COLO668 (cell line): ENCODE measurements at regions not wholly inside any gene's neighbourhood (a gene's known extent, or its start where the extent isn't known, plus 50 kb on each side); places are given as distances from the start of the nearest gene placed in this dataset.

Experiments used
- DNase-seq: peaks from one replicate; lab custom pipeline; 2025; ENCODE audit not compliant: unreplicated experiment; lab: John Stamatoyannopoulos, UW

DNA sequence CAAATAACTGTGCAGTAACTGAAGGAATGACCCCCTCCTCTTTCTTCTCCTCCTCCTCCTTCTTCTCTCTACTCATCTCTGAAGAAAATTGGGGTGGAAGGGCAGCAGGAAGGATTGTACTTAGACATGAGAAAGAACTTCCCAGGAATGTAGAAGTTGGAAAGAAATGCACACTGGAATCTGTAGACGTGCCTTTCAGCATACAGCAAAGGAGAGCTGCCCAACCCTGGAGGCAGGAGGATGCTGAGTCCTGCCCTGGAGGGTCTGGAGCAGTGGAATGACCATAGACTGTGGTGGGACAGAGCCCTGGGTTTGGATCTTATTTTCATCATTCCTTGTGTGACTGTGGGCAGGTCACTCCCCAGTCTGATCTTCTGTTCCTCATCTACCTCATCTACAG lies 80.1 kb downstream of the PJA1 start:
- DNase-seq: no peak

DNA sequence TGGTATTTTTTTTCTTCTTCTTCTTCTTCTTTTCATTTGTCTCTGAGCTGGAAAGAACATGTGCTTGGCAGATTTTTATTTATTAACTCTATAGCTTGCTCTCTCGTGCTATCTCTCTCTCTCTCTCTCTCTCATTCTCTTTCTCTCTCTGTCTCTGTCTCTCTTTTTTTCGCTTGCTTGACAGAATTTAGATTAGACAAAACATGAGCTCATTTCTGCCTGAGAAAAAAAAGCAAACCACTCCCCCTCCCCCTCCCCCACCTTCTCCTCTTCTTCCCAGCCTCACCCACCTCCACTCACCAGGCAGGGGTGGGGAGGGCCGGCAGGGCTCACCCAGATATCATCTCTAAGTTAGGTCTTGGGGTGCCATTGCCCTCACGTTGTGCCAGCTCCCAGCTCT lies 81.5 kb downstream of the PJA1 start:
- no peak for DNase-seq

DNA sequence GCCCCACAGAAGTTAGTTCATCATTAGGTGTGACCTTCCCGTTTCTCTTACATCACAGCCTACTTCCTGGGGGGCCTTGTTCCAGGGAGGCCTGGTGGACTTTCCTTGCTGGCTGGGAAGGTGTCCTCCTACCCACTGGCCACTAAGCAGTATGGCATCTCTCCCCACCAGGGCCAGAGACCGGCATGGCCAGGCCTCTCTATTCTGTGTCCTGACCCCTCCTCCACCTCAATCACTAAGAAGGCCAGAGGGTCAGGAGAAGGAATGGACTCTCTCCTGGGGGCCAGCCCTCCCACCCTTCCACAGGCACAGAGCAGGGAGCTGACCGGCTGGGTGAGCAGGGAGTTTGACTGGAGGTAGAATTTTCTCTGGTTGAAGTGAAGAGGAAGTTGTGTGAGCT lies 81.9 kb downstream of the PJA1 start:
- DNase-seq: no peak

DNA sequence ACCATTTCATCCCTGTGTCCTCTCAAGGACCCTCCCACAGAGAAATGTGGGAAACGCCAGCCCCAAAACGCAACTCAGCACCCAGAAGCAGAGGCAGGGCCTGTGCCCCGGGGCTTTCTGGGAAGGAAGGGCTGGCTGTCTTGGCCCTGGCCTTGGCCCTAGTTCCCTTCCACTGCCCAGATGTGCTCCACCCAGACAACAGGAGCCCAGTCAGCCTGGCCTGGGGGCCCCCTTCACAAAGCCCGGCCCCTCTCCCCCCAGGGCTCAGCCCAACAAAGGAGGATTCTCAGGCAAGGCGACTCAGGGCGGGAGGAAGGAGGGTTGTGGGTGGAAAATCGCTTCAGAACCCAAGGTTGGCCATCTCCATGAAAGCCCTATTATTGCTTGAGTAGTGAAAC lies 82.5 kb downstream of the PJA1 start:
- DNase-seq: no peak

DNA sequence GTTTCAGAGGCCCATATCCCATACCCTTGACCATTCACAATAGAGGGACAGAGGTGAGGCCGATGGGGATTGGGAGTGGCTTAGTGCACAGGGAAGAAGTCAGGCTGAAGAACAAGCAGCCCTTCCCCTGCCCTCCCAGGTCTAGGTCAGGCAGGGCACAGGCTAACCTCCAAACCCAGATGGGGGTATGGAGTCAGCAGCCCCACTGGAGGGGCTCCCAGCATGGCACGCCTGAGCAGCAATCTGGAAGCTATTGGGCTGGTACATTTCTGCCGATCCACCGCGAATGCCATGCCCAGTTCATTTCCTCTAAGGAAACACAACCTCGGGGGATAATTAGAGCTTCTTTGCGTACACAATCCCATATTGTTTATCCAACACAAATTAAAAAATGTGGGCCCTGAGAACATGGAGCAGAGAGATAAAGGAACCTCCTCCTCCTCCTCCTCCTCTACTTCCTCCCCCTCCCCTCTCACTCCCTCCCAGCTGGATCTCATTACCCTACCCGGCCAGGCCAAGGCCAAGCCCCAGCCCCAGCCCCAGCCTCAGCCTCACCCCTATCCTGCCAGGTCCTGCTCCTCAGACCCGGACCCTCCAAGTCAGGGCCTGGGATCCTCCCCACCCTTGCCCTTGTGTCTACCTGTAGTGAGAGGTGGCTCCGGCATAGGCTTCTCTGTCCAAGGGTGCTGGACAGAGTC lies 83.0 kb downstream of the PJA1 start:
- no peak for DNase-seq

DNA sequence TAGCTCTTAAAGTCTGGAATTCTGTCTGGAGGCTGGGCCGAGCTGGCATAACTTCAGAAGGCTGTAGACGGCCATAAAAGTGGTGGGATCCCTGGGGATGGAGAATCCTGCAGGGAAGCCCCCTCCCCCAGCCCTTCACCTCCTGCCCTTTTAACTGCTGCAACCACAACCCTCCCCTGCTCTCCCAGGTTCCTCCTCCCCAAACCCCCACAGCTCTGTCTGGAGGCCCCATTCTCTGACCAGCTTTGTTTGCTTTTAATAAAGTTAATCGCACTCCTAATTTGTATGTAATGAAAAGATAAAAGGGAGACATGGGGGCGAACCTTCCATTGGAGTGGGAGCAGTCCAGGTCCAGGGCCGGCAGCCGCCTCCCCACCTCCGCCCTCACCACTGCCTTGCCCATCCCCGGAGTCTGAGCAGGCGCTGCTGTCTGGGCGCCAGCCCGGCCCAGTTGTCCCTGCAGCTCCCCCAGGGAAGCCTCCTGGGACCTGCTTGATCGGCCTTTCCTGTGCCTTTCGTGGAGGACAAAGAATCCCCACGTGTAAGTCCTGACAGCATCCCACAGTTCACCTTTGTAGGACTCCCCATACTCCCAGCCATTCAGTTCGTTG lies 84.3 kb downstream of the PJA1 start:
- no peak for DNase-seq

DNA sequence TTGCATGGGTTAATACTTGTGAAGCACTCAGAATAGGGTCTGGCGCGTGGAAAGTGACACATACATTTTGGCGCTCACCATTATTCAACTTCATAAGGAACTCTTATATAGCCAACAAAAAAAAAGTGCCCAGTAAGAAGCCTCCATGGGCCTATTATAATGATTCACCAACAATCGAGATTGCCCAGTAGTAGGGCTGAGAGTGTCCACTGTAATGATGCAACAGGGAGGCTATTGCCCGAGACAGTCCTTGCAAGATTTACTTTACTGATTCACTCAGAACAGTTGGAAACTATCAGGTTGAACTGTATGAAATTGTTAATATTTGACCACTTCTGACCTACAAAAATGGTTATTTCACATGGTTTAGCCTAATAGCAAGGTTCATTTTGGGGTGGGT lies 86.0 kb downstream of the PJA1 start:
- no peak for DNase-seq

DNA sequence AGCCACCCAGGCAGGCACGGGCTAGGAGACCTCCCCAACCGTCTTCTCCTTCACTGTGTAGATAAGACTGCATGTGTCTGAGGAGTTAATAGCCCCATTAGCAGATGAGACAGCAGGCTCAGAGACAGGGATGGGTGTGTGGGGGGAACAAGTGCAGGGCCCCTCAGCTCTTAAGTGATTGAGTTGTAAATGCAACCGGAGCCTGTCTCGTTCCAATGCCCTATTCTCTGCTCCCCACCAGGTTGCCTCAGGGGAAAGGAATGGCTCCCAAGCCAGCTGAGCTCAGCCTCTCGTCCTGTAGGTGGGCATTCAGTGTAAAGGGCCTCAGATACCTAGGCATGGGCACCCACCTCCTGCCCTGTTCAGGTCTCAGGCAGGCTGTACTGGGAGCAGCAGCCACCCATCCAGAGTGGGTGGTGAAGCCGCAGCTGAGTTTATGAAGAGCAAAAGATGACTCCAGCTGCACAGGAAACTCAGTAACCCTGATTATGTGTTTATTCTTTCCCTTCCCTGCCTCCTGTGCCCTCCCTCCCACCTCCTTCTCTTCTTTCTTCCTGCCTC lies 87.3 kb downstream of the PJA1 start:
- DNase-seq: no peak

DNA sequence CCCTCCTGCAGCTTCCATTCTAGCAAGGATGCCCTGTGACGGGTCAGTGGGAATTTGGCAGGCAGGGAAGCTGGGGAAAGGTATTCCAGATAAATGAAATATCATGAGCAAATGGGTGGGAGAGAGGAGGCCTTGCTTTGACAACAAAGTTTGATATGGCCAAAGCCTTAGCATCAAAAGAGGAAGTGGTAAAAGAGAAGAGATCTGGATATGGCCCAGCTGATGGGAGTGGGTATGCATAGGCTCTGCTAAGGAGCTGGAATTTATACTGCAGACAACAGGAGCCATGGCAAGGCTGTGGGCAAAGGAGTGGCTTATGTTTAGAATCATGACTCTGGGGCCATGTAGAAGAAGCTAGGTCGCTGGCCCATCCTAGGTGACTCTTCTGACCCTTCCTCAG lies 89.2 kb downstream of the PJA1 start:
- no peak for DNase-seq

DNA sequence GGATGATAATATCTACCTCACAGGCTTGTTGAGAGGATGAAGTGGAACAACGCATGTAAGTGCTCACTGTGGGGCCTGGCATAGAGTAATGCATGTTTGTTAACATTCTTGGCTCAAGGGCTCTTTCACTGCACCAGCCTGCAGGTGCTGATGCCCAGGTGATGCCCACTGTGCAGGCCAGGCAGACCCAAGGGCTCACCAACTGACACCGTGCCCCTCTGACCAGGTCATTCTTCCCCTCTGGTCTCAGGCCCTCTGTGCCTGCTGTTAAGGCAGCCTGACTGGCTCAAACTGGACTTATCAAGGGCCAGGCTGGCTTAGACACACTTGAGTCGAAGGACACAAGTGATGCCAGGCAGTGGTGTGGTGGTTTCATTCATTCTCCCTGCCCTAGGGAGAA lies 90.5 kb downstream of the PJA1 start:
- no peak for DNase-seq

DNA sequence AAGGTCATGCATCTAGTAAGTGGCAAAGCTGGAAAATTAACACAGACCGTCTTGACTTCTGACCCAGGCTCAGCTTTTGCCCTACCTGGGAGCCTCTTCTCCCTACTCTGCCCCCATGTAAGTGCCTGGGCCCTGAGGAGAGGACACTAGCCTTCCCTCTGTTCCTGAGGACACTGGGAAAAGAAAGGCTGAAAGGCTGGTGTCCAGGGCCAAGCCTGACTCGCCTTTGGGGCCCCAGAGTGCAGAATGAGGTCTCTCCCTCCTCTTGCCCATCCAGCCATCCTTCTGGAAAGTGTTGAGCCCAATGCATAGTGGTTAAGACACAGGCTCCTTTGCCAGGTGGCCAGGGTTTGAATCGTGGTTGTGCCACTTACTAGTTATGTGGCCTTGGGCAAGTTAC lies 91.5 kb downstream of the PJA1 start:
- no peak for DNase-seq

DNA sequence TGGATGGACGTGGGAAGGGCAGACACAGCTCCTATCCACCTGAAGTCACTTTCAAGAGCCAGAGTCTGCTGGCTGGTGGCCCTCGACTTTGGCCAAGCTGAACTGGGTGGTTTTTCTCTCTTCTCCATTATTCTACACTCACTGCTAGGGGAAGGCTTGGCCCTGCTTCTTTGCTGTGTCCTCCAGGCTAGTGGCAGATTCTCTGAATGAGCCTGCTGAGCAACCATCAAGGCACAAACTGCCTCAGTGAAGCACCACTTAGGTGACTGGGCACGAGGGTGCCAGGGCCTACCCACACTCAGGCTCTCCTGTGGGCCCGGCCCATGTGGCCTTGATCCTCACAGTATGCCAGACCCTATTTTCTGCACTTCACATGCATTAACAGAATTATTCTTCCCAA lies 92.0 kb downstream of the PJA1 start:
- DNase-seq: no peak

DNA sequence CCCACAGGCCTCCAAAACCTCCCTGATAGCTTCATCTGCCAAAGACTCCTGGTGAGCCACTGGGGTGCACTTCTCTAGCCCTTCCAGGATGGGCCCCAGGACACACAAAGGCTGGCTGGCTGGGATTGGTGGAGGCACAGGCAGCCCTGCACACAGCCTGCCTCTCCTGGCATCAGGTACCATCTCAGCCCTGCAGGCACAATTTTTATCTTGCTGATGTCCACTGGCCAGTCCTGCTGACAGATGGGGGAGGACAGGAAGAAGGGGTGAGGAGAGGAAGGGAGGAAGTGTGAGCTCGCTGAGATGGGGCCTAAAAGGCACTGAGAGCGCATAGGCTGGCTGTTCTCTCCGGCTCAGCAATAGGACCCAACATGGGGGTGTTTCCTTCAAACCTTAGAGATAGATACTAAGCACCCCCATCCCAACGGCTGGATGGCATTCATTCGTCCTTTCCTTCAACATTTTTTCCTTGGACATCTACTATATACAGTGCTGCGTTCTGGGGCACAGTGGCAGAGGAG lies 92.7 kb downstream of the PJA1 start:
- no peak for DNase-seq

DNA sequence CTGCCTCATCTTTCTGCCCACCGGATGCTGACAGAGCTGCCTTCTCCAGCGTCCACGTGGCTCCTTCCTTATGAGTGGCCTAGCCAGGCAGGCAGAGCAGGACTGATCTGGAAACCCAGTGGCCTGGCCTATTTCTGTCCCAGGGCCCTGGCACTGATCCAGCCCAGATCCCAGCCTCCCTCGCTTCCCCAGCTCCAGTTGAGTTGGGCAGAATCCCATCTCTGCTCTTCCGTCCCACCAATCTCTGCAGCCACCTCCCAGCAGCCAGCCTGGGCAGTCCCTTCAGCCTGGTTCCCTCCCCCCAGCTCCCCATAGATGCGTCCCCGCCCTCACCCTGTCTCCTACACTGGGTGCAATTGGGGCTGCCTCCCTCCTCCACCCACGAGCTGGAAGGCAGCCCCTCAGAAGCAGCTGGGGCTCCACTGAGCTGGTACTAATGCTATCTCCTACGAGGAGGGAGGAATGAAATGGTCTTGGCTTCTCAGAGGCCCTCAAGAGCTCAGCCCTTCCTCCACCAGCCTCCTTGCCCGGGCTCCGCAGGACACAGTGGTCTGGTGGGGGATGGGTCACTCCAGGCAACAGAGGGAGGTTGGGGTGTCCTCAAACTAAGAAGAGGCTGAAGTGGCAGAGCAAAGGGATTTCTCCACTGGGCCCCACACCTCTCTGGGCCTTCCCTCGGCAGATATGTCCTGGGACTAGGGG lies 94.2 kb downstream of the PJA1 start:
- DNase-seq: no peak

DNA sequence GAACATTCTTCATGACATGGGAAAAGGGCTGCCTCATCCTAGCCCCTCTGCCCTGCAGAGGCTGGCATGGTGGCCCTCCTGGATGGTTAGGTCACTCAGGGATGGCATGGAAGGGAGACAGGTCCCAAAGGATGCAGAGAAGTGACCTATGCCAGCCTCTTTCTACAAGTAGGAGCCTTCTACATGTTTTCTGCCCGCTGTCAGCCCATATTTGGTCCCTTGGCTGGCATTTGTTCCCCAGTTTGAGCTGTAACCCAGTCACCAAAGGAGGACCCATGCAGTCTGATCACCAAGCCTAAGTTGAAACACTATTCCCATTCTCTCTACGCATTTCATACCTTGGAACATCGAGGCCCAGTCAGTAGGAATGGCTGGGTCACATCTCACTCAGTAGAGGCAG lies 95.4 kb downstream of the PJA1 start:
- no peak for DNase-seq

DNA sequence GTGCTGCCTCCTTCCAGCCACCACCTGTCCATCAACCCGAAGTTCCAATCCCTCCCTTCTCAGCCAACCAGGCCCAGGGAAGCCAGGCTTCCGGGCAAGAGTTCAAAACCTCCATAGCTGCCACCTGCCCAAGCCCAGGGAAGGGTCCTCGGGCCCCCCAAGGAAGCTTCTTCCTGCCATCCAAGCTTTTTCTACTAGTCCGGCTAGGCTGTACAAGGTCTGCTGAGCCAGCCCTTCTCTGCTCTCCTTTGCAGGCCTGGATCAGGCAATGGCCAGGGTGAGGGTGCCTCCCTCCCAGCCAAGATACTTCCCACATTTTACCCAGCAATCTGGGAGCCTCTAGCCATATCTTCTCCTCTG lies 96.2 kb downstream of the PJA1 start:
- DNase-seq: no peak

DNA sequence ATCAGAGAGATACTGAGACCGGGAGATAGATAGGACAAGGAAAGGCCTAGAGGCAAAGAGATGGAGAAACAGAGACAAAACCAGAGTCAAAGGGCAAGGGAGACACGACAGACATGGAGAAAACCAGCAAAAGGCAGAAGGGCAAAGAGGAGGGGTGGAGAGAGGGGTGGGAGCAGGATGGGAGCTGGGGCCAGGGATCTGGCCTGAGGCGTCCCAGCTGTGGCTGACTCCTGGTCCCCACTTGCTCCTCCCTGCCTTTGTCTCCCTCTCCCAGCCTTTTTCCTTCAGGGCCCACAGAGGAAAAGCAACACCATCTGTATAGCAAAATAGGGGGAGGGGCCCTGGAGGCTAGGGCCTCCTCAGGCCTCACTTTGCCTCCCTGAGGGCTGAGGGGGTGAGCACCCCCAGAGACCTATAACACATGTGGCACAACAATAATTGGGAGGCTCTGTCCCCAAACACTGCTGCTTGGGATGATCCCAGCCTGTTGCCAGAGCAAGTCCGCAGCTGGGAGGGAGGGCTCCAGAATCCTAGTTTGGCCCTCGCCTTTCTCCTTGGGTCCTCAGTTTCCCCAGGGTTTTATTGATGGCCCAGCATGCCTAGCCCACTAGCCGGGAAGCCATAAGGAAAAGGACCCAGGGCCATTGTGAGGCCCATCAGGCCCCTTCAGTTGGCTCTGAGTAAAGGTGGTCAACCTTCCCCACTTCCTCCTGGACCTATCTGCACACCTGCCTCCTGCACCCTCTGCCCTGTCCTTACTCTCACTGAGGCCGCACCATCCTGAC lies 96.8 kb downstream of the PJA1 start:
- DNase-seq: no peak

DNA sequence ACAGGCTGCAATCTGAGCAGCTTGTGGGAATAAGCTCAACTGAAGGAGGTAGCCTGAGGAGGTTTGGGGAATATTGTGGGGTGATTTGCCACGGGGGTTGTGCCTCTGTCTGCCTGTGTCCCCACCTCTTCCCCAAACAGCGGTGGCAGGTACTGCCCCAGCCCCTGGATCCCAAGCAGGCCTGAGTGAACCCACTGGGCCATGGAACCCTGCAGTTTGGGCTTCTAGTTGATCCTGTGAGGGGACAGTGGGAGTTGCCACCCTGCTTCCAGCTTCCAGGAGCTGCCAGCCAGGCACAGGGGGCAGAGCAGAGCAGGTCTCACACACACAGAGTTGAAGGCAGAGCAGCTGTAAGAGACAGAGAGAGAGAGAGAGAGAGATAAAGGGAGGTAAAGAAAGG lies 97.4 kb downstream of the PJA1 start:
- DNase-seq: no peak

DNA sequence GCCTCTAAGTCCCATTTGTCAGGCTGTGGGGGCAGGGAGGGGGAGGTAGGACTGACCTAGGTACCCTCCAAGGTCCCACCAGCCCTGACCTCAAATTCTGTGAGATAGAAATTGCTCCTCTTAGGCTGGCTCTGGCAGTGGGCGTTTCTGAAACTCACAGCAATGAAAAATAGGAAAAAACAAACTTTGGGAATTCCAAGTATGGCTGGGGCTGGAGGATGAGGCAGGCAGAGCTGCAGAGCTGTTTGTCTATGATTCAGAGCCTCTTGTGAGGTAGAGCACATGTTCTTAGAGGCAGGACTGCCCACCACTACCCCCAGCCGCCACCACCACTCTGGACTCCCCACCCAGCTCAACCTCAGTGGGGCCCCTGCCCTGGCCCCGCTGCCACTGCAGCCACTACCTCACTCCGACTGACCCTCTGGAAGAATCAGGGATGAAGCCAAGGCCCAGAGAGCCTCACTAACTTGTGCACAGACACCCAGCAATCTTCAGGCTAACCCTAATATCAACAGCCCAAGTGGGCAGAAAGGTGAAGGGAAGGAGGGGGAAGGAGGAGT lies 98.2 kb downstream of the PJA1 start:
- no peak for DNase-seq

DNA sequence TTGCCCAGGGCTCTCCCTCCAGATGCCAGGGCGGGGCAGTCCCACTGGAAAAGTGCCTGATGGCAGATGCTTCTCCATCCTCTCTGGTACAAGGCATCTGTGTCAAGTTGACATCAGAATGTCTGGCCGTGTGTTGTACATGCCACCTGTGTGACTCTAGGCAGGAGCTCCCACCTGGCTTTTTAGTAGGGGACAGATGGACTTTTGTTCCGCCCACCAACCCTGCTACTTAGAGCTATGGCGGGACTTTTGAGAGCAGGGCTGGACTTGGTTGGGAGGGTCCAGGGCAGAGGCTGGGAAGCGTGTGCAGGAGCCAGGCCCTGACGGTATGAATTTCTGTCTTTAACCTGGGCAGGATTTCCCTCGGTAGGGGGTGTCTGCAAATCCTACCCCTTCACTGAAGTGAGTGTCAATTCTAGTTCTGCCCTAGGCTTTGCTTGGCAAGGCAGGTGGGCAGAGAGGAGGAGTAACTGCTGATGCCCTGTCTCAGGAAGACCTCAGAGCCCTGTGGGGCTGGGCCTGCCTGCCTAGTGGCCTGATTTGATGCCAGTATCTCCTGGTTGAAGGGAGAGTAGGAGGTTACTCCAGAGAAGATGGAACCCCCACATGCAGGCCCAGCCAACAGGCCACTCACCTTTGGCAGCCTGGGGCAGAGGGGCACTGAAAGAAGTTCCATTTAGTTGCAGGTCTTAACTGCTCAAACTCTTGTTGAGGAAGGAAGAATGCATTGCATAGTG lies 99.1 kb downstream of the PJA1 start:
- DNase-seq: no peak
